Natural killer cell (primary cell): ENCODE measurements at regions not wholly inside any gene's neighbourhood (a gene's known extent, or its start where the extent isn't known, plus 50 kb on each side); places are given as distances from the start of the nearest gene placed in this dataset.
"Not testable (repeated sequence)": the region's sequence is repeated elsewhere in the genome, so short reads cannot be mapped to it uniquely, and the experiment has no call there.

Source experiments
- ATAC-seq, 3 donors: fragments of 150-1000 bp in 2 of 3; fragments of 200-7000 bp in 1 of 3; cut with Tn5 transposase; 1 replicate in 1 of 3; 2 replicates in 2 of 3; pipeline ENCODE4 v1.10.0; 2021; ENCODE audit warnings: mild to moderate bottlenecking in 2 of 3, moderate library complexity in 2 of 3
- DNase-seq, 2 donors: peaks; one replicate each; pipeline versions ENCODE4 v3.0.0 to v3.0.0-alpha.2; 2013 to 2021; ENCODE audit warnings: mixed read lengths in 1 of 2
- H3K27ac ChIP-seq: one replicate; pipeline ENCODE4 v1.5.1; 2013; ENCODE audit warnings: mild to moderate bottlenecking, low read length
- H3K27me3 ChIP-seq: one replicate; pipeline ENCODE4 v1.6.1; 2013; ENCODE audit warnings: low read length; ENCODE audit not compliant: control insufficient read depth, insufficient read depth
- H3K36me3 ChIP-seq: one replicate; pipeline ENCODE4 v1.6.1; 2013; ENCODE audit warnings: low read length; ENCODE audit not compliant: control insufficient read depth, insufficient read depth
- H3K4me1 ChIP-seq: one replicate; pipeline ENCODE4 v1.6.1; 2013; ENCODE audit warnings: low read length; ENCODE audit not compliant: control insufficient read depth, insufficient read depth
- H3K4me3 ChIP-seq: one replicate; pipeline ENCODE4 v1.5.1; 2013; ENCODE audit warnings: low read length
- H3K9me3 ChIP-seq: one replicate; pipeline ENCODE4 v1.6.1; 2013; ENCODE audit warnings: low read length; ENCODE audit not compliant: control insufficient read depth, insufficient read depth
- H3K27ac Mint-ChIP-seq, 2 donors: one replicate each; pipeline ENCODE4 v1.8.0; 2022; ENCODE audit warnings: mild to moderate bottlenecking in 2 of 2, mixed read lengths in 2 of 2, moderate library complexity in 1 of 2
- H3K27me3 Mint-ChIP-seq, 2 donors: one replicate each; pipeline ENCODE4 v1.8.0; 2022; ENCODE audit warnings: low read depth in 2 of 2, mixed read lengths in 2 of 2
- H3K36me3 Mint-ChIP-seq: one replicate; pipeline ENCODE4 v1.8.0; 2022; ENCODE audit warnings: mixed read lengths
- H3K4me1 Mint-ChIP-seq, 2 donors: one replicate each; pipeline ENCODE4 v1.8.0; 2022; ENCODE audit warnings: mixed read lengths in 2 of 2
- H3K4me3 Mint-ChIP-seq: one replicate; pipeline ENCODE4 v1.8.0; 2022; ENCODE audit warnings: mild to moderate bottlenecking, moderate library complexity, mixed read lengths
- H3K9me3 Mint-ChIP-seq, 2 donors: one replicate each; pipeline ENCODE4 v1.8.0; 2022; ENCODE audit warnings: mixed read lengths in 2 of 2
- CTCF ChIP-seq: fragments of 200-600 bp; IDR thresholded peaks from one replicate; pipeline ENCODE4 v1.8.0; 2022; ENCODE audit warnings: antibody characterized with exemption
- WGBS: methylation state at CpG from one replicate; pipeline ENCODE4 v1.1.7; 2013; ENCODE audit warnings: missing lambda C conversion rate; ENCODE audit not compliant: insufficient coverage; 5-methylcytosine and 5-hydroxymethylcytosine counted together
- intact Hi-C: fragments of 100-400 bp; cut with micrococcal nuclease; formaldehyde crosslinking; loops from one replicate; pipeline ENCODE4 v1.14.2; 2022

DNA sequence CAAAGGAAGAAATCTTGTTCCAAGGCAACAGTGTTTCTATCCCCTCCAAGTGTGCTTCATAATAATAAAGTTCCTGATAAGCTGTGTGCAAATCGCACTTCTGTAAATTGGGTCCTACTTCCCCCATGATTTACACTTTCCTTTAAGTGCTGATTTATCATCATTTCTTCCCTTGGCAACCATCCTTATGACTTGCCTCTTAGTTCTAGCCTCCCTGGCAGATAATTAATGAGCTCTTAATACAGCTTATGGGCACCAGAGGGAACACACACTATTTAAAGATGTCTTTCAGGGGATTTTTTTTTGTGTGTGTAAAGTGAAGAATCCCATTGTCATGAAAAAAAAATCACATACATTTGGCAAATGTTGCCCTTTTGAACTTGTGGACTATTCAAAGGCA is 101.6 kb upstream of the MPHOSPH6 start:
- TF ChIP-seq CTCF, result no peak
- intact Hi-C loops, result no loop called here
- Mint-ChIP-seq H3K4me1 (no peaks in the 10 kb centered on the region), H3K9me3 (no peaks in the 10 kb centered on the region), H3K36me3 (no peaks in the 10 kb centered on the region), H3K27ac (no peak overlapping the region), H3K4me3 (no peak overlapping the region), H3K27me3 (peaks cover 20 to 23% of the 10 kb centered on the region in 2 donors)
- Histone ChIP-seq H3K4me3 (no peak overlapping the region), H3K27me3 (no peaks in the 10 kb centered on the region), H3K27ac (no peak overlapping the region), H3K9me3 (no peaks in the 10 kb centered on the region), H3K4me1 (no peaks in the 10 kb centered on the region), H3K36me3 (no peaks in the 10 kb centered on the region)
- DNase-seq, result no peak
- ATAC-seq, result no peak
- WGBS, result 70% methylated on average over 1 of the region's 1 CpG

- peaks cover 26 to 27% of the 10 kb centered on the region in 2 donors for H3K27me3 Mint-ChIP-seq
- H3K36me3 Mint-ChIP-seq, H3K27me3 ChIP-seq, ATAC-seq, DNase-seq, H3K4me1 Mint-ChIP-seq, H3K4me1 ChIP-seq, H3K4me3 Mint-ChIP-seq, H3K27ac Mint-ChIP-seq, H3K36me3 ChIP-seq, H3K4me3 ChIP-seq, H3K9me3 Mint-ChIP-seq, H3K9me3 ChIP-seq, H3K27ac ChIP-seq: not testable (repeated sequence)
- 36% methylated on average over 1 of the region's 1 CpG for WGBS
- intact Hi-C loops, result loop anchor here (10.0 kb wide), 1 partner anchor 367 kb away; no protein-coding TSS in a partner anchor
Measured at GRCh38 chr16:82267675-82268074, 97.7 kb upstream of the MPHOSPH6 start.

DNA sequence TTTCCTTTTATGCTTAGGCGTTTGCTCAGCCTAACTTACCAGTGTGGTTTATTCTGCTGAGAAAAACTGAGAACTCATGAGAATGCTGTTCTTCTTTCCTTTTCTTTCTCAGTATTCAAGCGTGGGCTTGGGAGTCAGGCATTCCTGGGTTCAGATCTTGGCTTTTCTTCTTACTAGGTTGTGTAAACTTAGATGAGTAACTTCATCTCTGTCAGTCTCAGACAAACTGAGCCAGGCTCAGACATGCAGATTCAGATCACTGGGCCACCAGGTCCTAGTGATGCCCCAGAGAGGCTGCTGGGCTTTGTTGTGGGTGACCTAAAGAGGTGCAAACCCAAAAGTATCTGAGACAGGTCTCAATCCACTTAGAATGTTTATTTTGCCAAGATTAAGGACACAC is 95.8 kb upstream of the MPHOSPH6 start:
- Histone ChIP-seq H3K4me1 (no peaks in the 10 kb centered on the region), H3K36me3 (no peaks in the 10 kb centered on the region), H3K4me3 (no peak overlapping the region), H3K27me3 (no peaks in the 10 kb centered on the region), H3K9me3 (no peaks in the 10 kb centered on the region), H3K27ac (no peak overlapping the region)
- TF ChIP-seq CTCF, result no peak
- 33% methylated on average over 1 of the region's 2 CpGs for WGBS
- Mint-ChIP-seq H3K27ac (no peak overlapping the region), H3K27me3 (peaks cover 14 to 19% of the 10 kb centered on the region in 2 donors), H3K4me1 (no peaks in the 10 kb centered on the region), H3K4me3 (no peak overlapping the region), H3K9me3 (no peaks in the 10 kb centered on the region), H3K36me3 (no peaks in the 10 kb centered on the region)
- intact Hi-C loops, result loop anchor here (10.0 kb wide), 1 partner anchor 369 kb away; no protein-coding TSS in a partner anchor
- DNase-seq (no peak), ATAC-seq (no peak)

GRCh38 chr16:82264756-82265155 is 94.7 kb upstream of the MPHOSPH6 start:
- H3K9me3 Mint-ChIP-seq, result no peaks in the 10 kb centered on the region
- Histone ChIP-seq H3K36me3 (no peaks in the 10 kb centered on the region), H3K9me3 (peaks cover 2% of the 10 kb centered on the region), H3K4me1 (no peaks in the 10 kb centered on the region), H3K4me3 (no peak overlapping the region), H3K27ac (no peak overlapping the region), H3K27me3 (no peaks in the 10 kb centered on the region)
- intact Hi-C loops, result loop anchor here (5.0 to 10.0 kb wide), 2 partner anchors 318 to 370 kb away; no protein-coding TSS in a partner anchor
- TF ChIP-seq CTCF, result no peak
- no peak overlapping the region for H3K27ac Mint-ChIP-seq
- H3K4me3 Mint-ChIP-seq, result no peak overlapping the region
- no peak for ATAC-seq
- no peaks in the 10 kb centered on the region for H3K36me3 Mint-ChIP-seq
- DNase-seq, result no peak
- 75% methylated on average over 7 of the region's 7 CpGs for WGBS
- peaks cover 9 to 18% of the 10 kb centered on the region in 2 donors for H3K27me3 Mint-ChIP-seq
- no peaks in the 10 kb centered on the region for H3K4me1 Mint-ChIP-seq
